Suppressor macrophage treated with lipopolysaccharide for 1 hour (primary cell): ENCODE measurements at regions not wholly inside any gene's neighbourhood (a gene's known extent, or its start where the extent isn't known, plus 50 kb on each side); places are given as distances from the start of the nearest gene placed in this dataset.
"Not testable (repeated sequence)": the region's sequence is repeated elsewhere in the genome, so short reads cannot be mapped to it uniquely, and the experiment has no call there.

Source experiments
- DNase-seq, 3 donors: peaks; one replicate each; pipeline ENCODE4 v3.0.0-alpha.2; 2020 to 2022

GRCh38 chr10:36437367-36437766 lies 688.0 kb upstream of the ANKRD30A start:
- no peak for DNase-seq

GRCh38 chr10:36428507-36428906 lies 696.9 kb upstream of the ANKRD30A start:
- DNase-seq: no peak

DNA sequence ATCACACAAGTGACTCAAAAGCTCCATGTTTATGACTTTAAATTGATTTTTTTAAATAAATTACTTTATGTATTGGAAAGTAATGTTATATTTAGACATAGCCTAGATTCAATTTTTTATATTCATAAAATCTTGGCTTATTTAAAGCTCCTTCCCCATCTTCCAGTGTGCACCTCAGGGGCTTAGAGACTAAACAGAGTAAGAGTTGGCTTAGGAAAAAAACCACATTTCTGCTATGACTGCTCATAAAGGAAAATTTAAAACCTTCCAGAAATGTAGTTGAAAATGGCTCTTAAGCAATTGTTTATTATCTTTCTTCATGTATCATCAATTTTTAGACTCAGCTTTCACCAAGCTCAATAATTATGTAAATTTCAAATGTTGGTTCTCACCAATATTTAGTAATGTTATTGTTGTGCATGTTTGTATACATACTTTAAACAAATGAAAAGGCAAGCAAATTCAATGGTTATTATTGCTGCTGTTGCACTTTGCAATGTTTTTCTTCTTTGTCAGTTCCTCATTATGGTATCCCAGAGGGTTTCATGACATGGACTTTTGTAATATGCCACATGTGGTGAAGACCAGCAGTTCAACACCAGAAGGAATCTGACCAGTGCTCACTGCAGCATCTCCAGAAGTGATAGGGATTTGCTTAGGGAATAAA lies 700.1 kb upstream of the ANKRD30A start:
- DNase-seq: no peak

DNA sequence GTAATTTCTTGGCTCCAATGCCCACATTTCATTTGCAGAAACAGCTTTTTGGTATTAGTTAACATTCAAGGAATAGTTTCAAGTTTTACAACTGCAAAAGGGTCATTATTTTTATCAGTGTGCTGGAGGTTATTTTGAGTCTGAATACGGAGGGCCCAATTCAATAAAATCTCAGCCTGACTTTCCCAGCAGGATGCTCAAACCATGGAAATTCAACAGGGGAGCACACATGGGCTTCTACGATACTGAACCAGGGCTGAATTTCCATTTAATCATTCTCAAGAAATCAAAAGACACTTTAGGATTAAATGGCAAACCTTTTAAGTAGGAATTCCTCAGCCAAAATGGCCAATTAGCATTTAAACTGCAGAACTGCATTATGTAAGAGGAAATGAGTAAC lies 700.9 kb upstream of the ANKRD30A start:
- no peak for DNase-seq

DNA sequence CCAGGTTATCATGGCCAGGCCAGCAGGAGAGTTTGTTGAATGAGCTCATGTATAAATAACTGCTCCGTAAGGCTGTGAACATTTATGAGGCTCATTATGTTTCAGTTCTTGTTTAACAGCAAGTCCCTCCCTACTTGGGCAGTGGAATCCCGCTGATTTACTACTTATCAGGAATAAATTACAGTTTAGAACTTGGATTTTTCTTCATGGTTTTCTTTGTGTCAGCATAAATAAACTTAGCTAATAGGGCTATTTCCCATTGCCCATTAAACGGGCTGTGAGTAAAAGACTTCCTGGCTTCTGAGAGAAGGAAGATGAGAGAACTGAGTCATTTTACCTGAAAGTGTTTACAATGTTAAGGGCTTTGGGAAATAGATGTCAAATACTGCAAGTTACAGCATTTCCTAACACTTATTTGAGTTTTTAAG lies 701.6 kb upstream of the ANKRD30A start:
- DNase-seq: no peak

DNA sequence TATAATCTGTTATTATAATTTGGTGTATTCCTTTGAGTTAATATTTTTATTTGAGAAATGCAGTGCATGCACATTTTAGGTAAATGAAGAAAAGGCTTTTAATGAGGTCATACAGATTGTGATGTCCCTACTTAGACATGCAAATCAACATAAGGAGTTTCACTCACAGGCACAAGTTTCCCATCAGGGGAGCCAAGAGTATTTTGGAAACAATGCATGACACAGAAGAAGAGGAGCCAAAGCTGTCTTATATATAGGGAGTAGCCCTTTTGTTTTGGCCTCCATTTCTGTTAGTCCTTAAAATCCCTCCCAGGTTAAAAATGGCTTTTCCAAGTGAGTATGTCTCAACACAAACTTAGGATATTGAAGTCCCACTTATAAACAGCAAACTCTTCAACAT lies 703.4 kb upstream of the ANKRD30A start:
- no peak for DNase-seq

DNA sequence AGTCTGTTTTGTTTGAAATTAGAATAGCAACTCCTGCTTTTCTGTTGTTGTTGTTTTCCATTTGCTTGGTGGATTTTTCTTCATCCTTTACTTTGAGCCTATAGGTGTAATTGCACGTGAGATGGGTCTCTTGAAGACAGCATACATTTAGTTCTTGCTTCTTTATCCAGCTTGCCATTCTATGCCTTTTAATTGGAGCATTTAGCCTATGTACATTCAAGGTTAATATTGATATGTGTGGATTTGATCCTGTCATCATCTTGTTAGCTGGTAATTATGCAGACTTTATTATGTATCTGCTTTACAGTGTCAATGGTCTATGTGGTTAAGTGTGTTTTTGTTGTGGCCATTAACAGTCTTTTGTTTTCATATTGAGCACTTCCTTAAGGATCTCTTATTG lies 708.9 kb upstream of the ANKRD30A start:
- DNase-seq: no peak

DNA sequence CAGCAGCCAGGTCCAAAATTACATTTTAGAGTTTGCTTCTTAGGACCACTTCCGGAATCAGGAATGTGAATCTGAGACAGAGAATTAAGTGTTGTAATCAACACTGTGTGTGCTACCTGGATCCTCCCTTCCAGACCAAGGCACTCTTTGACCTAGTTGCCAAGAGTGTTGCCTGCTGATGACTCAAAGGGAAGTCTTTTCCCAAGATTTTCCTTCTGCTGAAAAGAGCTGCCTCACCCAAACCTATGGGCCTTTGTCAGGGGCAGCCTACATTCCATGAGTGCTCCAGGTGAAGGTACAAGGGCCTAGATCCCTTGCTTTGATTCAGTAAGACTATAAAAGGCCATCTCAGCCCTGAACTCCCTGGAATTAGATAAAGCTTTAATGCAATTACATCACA lies 712.5 kb upstream of the ANKRD30A start:
- DNase-seq: no peak

GRCh38 chr10:36400238-36400637 lies 725.2 kb upstream of the ANKRD30A start:
- not testable (repeated sequence) for DNase-seq

- no peak for DNase-seq
Measured at GRCh38 chr10:36393801-36394200, 731.6 kb upstream of the ANKRD30A start.

DNA sequence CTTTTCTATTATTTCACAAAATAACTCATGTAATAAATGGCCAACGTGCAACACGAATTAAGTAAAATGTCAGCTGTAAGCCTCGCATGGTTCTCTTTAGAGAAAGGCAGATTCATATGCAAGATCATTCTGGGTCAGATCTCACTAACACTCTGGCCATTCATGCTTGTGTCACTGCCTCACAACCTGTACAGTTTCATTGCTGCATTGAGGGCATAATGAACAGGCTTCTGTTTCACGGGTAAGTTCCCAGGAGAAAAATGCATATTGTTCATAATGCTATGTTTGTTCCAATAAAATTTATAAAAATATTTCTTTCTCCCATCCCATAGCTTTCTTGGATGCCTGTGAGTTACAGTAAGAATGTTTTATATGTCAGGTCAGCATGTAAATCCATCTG lies 734.0 kb upstream of the ANKRD30A start:
- DNase-seq: no peak

- peak in 1 of 3 donors; percentile 10 for DNase-seq
Measured at GRCh38 chr10:36390221-36390620, 735.2 kb upstream of the ANKRD30A start.

DNA sequence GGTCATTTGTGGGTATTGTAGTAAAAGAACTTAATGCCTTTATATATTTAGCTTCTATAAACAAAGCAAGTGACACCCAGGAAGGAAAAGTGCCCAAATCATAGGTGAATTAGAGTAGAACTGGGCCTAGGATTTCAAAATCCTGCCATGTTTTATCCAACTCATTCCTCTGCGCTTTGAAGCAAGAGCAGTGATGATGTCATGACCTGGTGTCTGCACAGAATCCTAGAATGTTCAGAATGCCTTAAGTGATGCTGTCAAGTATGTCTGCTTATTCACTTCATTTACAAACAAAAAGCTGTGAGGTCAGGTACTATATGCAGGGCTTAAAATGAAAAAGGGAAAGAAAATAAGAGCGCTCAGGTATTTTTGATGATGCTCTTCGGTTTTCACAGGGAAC lies 737.2 kb upstream of the ANKRD30A start:
- DNase-seq: no peak

DNA sequence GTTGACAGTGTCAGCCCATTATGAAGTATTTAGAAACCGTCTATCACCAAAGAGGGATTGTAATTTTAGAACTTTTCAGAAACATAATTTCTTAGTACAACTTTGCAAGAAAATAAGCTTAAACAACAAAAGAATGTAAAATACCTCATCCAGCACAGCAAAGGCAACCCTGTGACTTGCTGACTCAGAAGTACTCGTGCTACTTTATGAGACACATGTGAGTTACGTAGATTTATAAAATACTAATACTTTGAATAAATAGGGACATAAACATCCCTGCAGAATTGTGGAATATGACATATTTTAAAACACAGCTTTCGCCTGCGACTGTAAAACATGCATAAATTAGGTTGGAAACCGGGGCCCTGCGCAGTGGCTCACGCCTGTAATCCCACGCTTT lies 739.7 kb upstream of the ANKRD30A start:
- peak in 1 of 3 donors; percentile 11 for DNase-seq

DNA sequence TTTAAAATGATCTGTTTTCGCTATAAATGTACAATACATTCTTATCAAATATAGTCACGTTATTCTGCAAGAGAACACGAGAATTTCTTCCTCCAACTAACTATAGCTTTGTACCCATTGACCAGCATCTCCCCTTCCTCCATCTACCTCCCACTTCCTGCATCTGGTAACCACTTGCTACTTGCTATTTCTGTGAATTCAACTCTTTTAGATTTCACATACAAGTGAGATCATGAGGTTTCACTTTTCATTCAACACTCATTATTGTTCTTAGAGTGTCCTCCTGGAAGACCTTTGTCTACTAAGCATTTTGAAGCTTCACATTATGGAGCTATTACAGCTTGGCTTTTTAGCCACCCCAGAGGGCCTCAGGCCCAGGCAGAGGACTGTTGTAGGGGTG lies 741.3 kb upstream of the FZD8 start:
- no peak for DNase-seq

GRCh38 chr10:36381748-36382147 lies 739.7 kb upstream of the FZD8 start:
- no peak for DNase-seq

DNA sequence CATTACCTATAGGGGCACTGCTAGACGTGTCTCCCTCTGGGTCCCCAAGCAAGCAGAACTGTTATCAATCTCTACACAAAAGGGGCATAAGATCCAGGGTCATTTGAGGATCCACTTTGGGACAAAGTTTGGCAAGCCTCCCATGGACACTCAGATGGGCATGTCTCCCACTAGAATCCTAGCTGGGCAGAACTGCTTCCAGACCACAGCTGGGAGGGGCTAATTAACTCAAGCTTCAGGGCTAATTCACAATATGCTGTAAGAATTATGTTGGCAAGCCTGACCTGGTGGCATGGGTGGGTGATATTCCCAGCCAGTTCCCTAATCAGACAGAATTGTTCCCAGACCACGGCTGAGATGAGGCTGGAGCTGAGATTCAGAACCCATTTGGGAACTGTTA lies 738.4 kb upstream of the FZD8 start:
- DNase-seq: peak in 1 of 3 donors; percentile 2

DNA sequence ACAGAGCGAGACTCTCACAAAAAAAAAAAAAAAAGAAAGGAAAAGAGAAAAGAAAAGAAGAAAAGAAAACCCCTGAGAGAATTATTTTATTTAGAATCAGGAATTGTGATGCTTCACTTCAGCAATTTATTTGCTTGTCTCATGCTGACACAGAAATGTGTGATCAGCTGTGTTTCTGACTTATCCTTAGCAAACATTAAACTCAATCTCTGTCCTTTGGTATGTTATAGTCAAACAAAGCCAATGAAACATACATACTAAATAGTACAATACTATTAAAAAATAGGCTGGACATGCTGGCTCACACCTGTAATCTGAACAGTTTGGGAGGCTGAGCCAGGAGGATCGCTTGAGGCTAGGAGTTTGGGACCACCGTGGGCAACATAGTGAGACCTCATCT lies 733.0 kb upstream of the FZD8 start:
- DNase-seq: peak in 1 of 3 donors; percentile 11

GRCh38 chr10:36373424-36374096 lies 731.5 kb upstream of the FZD8 start:
- peak in 1 of 3 donors; percentile 12 for DNase-seq

DNA sequence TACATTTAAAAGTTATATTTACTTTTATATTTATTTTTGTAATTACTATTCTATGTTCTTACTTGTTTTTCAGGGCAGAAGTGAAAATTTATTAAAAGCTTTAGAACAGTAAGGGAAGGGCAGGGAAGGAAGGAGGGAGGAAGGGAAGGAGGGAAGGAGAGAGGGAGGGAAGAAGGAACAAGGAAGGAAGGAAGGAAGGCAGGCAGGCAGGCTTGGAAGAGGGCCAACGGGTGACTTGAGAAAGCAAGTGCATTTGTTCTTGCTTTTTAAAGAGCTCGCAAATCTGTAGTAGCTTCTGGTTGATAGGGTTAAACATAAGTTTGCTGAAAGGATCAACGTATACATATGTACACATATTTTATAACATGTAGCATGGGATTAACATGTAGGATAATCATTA lies 725.3 kb upstream of the FZD8 start:
- no peak for DNase-seq

DNA sequence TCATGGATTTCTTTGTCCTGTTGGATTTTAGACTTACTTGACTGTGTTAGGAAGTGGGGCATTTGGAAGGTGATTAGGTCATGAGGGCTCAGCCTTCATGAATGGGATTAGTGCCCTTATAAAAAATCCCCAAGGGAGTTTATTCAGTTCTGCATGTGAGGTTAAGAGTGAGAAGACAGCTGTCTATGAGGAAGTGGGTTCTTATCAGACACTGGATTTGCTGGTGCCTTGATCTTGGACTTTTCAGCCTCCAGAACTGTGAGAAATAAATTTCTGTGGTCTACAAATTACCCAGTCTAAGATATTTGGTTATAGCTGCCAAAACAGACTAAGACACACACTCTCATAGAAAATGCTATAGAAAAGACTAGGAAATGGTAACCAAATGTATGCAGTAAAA lies 724.7 kb upstream of the FZD8 start:
- DNase-seq: no peak

GRCh38 chr10:36366065-36366464 lies 724.0 kb upstream of the FZD8 start:
- DNase-seq: no peak

- DNase-seq: no peak
Measured at GRCh38 chr10:36362257-36362656, 720.2 kb upstream of the FZD8 start.

DNA sequence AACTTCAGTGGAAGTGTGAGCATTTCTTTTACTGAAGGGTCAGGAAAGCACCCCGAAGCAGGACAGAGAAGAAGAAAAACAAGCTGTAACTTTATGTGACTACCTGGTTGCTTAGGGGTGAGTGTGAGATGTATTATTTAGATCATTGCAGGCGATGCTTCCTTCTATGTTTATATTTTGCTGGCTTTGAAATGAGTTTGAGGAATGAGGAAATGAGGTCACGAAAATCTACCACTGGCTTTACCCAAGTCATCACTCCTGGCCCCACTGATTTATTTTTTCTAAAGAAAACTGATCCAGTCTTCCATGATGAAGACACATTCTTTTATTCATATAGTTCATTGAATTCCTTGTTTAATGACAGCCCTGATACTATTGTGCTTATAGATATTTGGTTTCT lies 716.6 kb upstream of the FZD8 start:
- no peak for DNase-seq

DNA sequence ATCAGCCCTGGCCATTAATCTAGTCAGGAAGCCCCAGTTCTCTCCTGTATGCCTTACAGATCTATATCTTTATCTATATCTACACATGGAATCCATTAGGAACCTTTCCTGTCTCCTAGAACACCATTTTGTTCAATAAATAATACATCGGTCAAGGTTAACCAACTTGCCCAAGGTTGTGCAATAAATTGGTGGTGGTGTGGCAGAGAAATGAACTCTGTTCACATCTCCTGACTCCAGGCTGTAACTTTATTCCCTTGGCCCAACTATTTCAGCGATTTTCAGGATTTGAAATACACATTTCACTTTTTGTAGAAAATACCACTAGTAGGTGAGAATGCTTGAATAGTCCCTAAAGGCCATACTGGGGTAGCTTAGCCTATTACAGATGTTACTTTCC lies 712.5 kb upstream of the FZD8 start:
- DNase-seq: no peak
